Stimulated activated naive CD8-positive, alpha-beta T cell treated with anti-CD3 and anti-CD28 coated beads, Interleukin-15, amount 100 ng/mL, for 72 hours (primary cell): ENCODE measurements at regions not wholly inside any gene's neighbourhood (a gene's known extent, or its start where the extent isn't known, plus 50 kb on each side); places are given as distances from the start of the nearest gene placed in this dataset.
"Not testable (repeated sequence)": the region's sequence is repeated elsewhere in the genome, so short reads cannot be mapped to it uniquely, and the experiment has no call there.

Source experiments
- ATAC-seq: fragments of 150-1000 bp; cut with Tn5 transposase; 2 replicates; pipeline ENCODE4 v1.10.0; 2021; ENCODE audit warnings: mild to moderate bottlenecking, moderate library complexity
- DNase-seq, 2 donors: peaks; one replicate each; pipeline ENCODE4 v3.0.0; 2021 to 2022
- H3K27ac Mint-ChIP-seq, 2 donors: one replicate each; pipeline ENCODE4 v1.8.0; 2022; ENCODE audit warnings: mild to moderate bottlenecking in 2 of 2, mixed read lengths in 2 of 2, moderate library complexity in 2 of 2
- H3K27me3 Mint-ChIP-seq: one replicate; pipeline ENCODE4 v1.8.0; 2022; ENCODE audit warnings: mixed read lengths
- H3K4me1 Mint-ChIP-seq: one replicate; pipeline ENCODE4 v1.8.0; 2022; ENCODE audit warnings: mild to moderate bottlenecking, mixed read lengths
- H3K4me3 Mint-ChIP-seq, 2 donors: one replicate each; pipeline ENCODE4 v1.8.0; 2022; ENCODE audit warnings: mild to moderate bottlenecking in 2 of 2, mixed read lengths in 2 of 2, moderate library complexity in 1 of 2
- H3K9me3 Mint-ChIP-seq, 2 donors: one replicate each; pipeline ENCODE4 v1.8.0; 2022; ENCODE audit warnings: mixed read lengths in 2 of 2

- Mint-ChIP-seq H3K9me3 (no peaks in the 10 kb centered on the region), H3K27me3 (no peaks in the 10 kb centered on the region), H3K27ac (no peak overlapping the region), H3K4me3 (no peak overlapping the region), H3K4me1 (no peaks in the 10 kb centered on the region)
- DNase-seq (no peak), ATAC-seq (no peak)
Observed at GRCh38 chr2:16105669-16106281, 165.4 kb downstream of the MYCN start.

GRCh38 chr2:16104949-16105668 is 164.8 kb downstream of the MYCN start:
- no peaks in the 10 kb centered on the region for H3K4me1 Mint-ChIP-seq
- ATAC-seq (no peak), DNase-seq (no peak)
- H3K4me3 Mint-ChIP-seq, result no peak overlapping the region
- H3K9me3 Mint-ChIP-seq, result no peaks in the 10 kb centered on the region
- no peak overlapping the region for H3K27ac Mint-ChIP-seq
- no peaks in the 10 kb centered on the region for H3K27me3 Mint-ChIP-seq

DNA sequence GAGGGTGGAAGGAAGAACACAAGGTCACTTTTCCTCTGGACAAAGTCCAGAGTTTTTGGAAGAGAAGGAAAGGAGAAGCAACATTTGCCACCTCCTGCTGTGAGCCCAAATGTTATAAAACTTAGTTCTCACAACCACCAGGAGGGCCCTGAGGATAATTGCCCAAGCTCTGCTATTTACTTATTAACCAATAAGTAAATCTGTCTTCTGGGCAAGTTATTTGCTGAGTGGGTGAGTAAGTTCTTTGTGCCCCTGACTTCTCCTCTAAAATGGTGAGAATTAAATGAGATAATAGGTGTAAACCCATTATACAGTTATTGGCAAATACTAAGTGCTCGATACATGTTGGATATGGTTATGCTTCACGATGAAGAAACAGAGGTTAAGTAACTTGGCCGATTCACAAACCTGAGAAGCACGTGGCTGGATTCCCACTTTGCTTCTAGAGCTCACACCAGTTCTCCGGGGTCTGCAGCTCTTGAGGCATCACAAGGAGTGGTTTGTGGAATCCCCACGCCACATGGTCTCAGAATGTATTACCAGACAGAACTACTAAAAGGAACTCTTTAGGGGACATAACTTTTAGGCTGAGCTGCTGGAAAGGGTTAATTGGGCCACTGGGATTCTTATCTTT is 164.1 kb downstream of the MYCN start:
- H3K9me3 Mint-ChIP-seq, result no peaks in the 10 kb centered on the region
- ATAC-seq (no peak), DNase-seq (no peak)
- H3K4me1 Mint-ChIP-seq, result no peaks in the 10 kb centered on the region
- H3K4me3 Mint-ChIP-seq, result no peak overlapping the region
- H3K27me3 Mint-ChIP-seq, result no peaks in the 10 kb centered on the region
- no peak overlapping the region for H3K27ac Mint-ChIP-seq

- Mint-ChIP-seq H3K4me3 (no peak overlapping the region), H3K27me3 (no peaks in the 10 kb centered on the region), H3K4me1 (no peaks in the 10 kb centered on the region), H3K9me3 (no peaks in the 10 kb centered on the region), H3K27ac (no peak overlapping the region)
- DNase-seq (no peak), ATAC-seq (no peak)
Observed at GRCh38 chr2:16103614-16104314, 163.4 kb downstream of the MYCN start.

DNA sequence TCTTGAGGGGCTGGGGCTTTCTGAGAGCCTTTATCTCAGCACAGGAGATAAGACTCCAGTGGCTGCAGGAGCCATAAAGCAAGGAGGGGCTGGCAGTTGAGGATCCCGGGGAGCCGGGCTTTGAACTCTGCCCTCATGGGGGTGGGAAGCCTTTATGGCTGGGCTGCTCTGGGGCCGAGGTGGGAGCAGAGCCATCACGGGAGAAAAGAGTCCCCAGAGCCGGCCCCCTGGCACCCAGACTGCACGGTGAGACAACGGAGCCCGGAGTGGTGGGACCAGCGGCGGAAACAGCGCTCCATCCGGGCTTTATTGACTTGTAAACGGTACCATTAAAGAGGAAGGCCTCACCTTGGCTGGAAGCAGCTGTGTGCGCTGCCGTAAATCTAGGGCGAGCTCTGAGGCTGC is 162.6 kb downstream of the MYCN start:
- Mint-ChIP-seq H3K9me3 (no peaks in the 10 kb centered on the region), H3K4me3 (no peak overlapping the region), H3K27me3 (no peaks in the 10 kb centered on the region), H3K4me1 (no peaks in the 10 kb centered on the region), H3K27ac (no peak overlapping the region)
- ATAC-seq (no peak), DNase-seq (no peak)

DNA sequence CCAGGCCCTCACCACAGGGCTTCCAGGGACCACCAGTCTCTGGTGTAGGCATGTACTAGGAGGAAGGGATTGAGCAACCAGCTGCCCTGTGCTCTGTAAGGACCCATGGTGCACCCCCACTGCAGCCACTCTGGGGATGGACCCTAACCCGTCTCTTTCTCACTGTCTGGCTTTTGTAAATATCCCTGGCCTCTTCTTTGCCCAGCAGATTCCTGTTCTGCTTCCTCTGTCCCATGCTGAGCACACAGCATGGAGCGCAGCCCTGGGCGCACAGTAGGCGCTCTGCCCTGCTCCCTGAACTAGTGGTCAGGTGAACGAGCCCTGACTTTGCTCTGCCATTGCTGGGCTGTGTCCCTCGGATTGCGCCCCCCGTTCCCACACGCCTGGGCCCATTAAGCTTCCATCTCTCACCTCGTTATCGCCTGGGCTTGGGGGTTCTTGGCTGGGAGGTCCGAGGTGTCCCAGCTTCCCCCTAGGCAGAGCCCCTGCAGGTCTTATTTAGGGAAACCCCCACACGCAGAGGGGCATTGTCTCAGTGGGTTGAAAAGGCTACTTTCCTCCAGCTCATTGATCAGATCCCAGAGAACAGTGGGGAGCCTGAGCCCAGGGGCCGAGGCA is 162.1 kb downstream of the MYCN start:
- H3K27ac Mint-ChIP-seq, result no peak overlapping the region
- H3K27me3 Mint-ChIP-seq, result no peaks in the 10 kb centered on the region
- no peaks in the 10 kb centered on the region for H3K9me3 Mint-ChIP-seq
- ATAC-seq (peak; percentile 15), DNase-seq (no peak)
- H3K4me3 Mint-ChIP-seq, result no peak overlapping the region
- no peaks in the 10 kb centered on the region for H3K4me1 Mint-ChIP-seq

DNA sequence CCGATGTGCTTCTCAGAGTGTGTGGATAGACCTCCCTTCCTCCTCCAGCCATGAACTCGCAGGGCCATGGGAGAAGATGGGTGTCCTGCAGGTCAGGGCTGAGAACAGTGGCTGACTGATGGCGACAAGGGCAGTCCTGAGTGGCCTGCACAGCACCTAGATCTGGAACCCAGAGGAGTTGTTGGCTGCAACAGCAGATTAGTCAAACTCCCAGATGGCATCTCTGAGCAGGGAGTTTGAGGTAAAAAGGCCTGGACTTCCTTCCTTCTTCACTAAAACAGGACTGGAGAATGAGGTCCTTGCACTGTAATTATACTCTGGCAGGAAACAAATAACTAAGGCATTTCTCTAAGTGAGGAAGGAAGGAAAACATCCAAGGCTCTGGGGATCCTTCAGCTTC is 160.8 kb downstream of the MYCN start:
- ATAC-seq, result no peak
- Mint-ChIP-seq H3K4me1 (no peaks in the 10 kb centered on the region), H3K27ac (no peak overlapping the region), H3K4me3 (no peak overlapping the region), H3K9me3 (no peaks in the 10 kb centered on the region), H3K27me3 (no peaks in the 10 kb centered on the region)
- DNase-seq, result no peak

DNA sequence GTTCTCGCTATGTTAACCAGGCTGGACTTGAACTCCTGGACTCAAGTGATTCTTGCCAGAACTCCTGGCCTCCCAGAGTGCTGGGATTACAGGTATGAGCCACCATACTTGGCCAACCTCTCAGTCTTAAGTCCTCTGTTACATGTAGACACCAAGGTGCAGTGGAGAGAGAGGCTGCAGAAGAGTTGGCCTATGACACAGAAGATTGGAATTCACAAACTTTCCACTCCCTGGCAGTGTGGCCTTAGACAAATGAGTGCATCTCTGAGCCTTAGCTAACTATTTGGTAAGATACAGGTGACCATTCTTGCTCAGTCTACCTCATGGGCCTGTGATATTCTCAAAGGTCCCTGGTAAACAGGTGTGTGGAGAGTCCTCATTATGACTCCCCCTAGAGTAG is 159.7 kb downstream of the MYCN start:
- ATAC-seq (no peak), DNase-seq (no peak)
- Mint-ChIP-seq H3K4me3 (no peak overlapping the region), H3K27ac (no peak overlapping the region), H3K4me1 (no peaks in the 10 kb centered on the region), H3K27me3 (no peaks in the 10 kb centered on the region), H3K9me3 (no peaks in the 10 kb centered on the region)

GRCh38 chr2:16099326-16099725 is 159.0 kb downstream of the MYCN start:
- Mint-ChIP-seq H3K4me3 (no peak overlapping the region), H3K27me3 (no peaks in the 10 kb centered on the region), H3K27ac (no peak overlapping the region), H3K4me1 (no peaks in the 10 kb centered on the region), H3K9me3 (no peaks in the 10 kb centered on the region)
- ATAC-seq (no peak), DNase-seq (no peak)

DNA sequence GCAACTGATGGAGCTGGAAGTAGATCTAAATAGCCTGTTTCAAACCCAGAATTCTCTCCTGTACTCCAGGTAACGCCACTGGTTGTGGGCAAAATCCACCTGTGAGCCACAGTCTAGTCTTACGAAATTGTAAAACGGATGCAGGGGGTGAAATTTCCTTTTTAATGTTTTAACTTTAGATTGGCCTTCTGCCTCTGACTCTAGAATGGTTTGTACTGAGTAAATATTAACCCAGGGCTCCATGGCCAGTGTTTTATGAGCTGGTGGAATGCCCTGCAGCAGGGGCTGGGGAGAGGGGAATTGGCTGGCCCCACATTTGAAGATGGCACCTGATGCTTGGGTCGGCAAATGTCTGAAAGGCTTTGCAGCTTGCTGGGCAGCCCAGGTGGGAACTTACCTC is 156.6 kb downstream of the MYCN start:
- Mint-ChIP-seq H3K4me1 (no peaks in the 10 kb centered on the region), H3K27ac (peak overlapping the region in 1 of 2 donors; percentile 48), H3K4me3 (no peak overlapping the region), H3K27me3 (no peaks in the 10 kb centered on the region), H3K9me3 (no peaks in the 10 kb centered on the region)
- DNase-seq, result no peak
- ATAC-seq, result no peak

GRCh38 chr2:16095483-16095882 is 155.1 kb downstream of the MYCN start:
- H3K27ac Mint-ChIP-seq, ATAC-seq, H3K4me1 Mint-ChIP-seq: not testable (repeated sequence)

DNA sequence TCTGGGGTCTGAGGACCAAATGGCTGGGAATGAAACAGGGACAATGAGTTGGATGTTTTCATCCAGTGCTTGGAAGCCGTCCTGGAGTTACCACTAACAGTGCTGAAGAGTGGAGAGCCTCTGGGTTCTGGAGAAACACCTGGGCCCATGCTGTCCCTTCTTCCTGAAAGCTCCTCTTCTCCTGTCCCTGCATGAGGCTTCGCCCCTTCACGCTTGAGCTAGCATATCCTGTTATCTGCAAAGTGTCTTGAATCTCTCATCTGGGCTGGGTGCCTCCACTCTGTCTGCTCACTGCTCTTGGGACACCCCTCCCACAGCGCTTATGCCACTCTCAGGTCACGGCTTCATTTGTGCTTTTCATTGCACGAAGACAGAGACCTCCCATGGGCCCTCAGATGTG is 154.5 kb downstream of the MYCN start:
- ATAC-seq, result no peak
- peak overlapping the region in 1 of 2 donors; percentile 64 for H3K27ac Mint-ChIP-seq
- DNase-seq, result no peak
- H3K4me1 Mint-ChIP-seq, result no peaks in the 10 kb centered on the region
- no peaks in the 10 kb centered on the region for H3K27me3 Mint-ChIP-seq
- H3K4me3 Mint-ChIP-seq, result no peak overlapping the region
- no peaks in the 10 kb centered on the region for H3K9me3 Mint-ChIP-seq

More at GRCh38 chr2:16095483-16095882, 155.1 kb downstream of the MYCN start:
- not testable (repeated sequence) for H3K27me3 Mint-ChIP-seq, H3K4me3 Mint-ChIP-seq, H3K9me3 Mint-ChIP-seq, DNase-seq

GRCh38 chr2:16093639-16094529 is 153.5 kb downstream of the MYCN start:
- Mint-ChIP-seq H3K9me3 (no peaks in the 10 kb centered on the region), H3K27me3 (no peaks in the 10 kb centered on the region), H3K4me3 (no peak overlapping the region), H3K27ac (no peak overlapping the region), H3K4me1 (no peaks in the 10 kb centered on the region)
- no peak for ATAC-seq
- DNase-seq, result no peak

DNA sequence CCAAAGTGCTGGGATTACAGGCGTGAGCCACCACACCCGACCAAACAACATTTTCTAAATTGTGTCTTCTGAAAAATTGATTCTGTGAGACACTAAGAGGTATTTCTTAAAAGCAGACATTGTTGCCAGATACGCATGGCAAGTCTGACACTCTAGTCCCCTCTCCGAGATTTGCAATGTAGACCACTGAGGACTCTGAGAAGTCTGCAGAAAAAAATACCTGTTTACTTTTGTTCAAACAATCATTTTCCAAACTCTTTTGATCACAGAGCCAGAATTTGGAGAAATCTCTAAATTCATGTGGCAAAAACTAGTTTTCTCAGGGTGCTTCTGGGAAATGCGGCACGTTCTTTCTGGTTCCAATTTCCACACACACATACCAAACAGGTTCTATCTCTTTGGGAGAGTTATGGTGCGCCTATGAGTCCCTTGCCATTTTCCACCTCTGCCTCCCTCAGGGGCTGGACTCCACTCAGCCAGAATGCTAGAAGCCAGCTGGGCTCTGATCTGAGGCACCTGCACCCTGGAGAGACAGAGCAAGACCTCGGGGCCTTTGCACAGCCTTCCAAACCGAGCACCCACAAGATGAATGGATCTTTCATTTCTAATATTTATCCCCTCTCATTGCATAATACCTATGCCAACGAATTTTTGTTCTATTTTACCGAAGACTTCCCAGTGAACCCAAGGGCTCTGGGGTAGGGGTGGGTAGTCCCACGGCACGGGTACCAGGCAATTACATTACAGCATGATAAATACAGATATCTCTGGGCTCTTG is 152.7 kb downstream of the MYCN start:
- no peaks in the 10 kb centered on the region for H3K4me1 Mint-ChIP-seq
- no peak overlapping the region for H3K27ac Mint-ChIP-seq
- ATAC-seq, result no peak
- H3K4me3 Mint-ChIP-seq, result no peak overlapping the region
- no peak for DNase-seq
- H3K9me3 Mint-ChIP-seq, result no peaks in the 10 kb centered on the region
- H3K27me3 Mint-ChIP-seq, result no peaks in the 10 kb centered on the region
